HG02981 (cell line): ENCODE measurements at regions not wholly inside any gene's neighbourhood (a gene's known extent, or its start where the extent isn't known, plus 50 kb on each side); places are given as distances from the start of the nearest gene placed in this dataset.

Experiments
- ATAC-seq: cut with Tn5 transposase; IDR thresholded peaks from one replicate; pipeline ENCODE4 v1.9.1; 2021; ENCODE audit warnings: mild to moderate bottlenecking, moderate library complexity; ENCODE audit not compliant: unreplicated experiment

- no peak for ATAC-seq
Measured at GRCh38 chr19:32012886-32013631, 332.4 kb upstream of the ZNF507 start.

- ATAC-seq: no peak
Measured at GRCh38 chr19:32017176-32017953, 328.0 kb upstream of the ZNF507 start.

- no peak for ATAC-seq
Measured at GRCh38 chr19:32018014-32018413, 327.4 kb upstream of the ZNF507 start.

GRCh38 chr19:32020538-32020937, 324.9 kb upstream of the ZNF507 start:
- ATAC-seq: no peak

- no peak for ATAC-seq
Measured at GRCh38 chr19:32022044-32022640, 323.3 kb upstream of the ZNF507 start.

- ATAC-seq: no peak
Measured at GRCh38 chr19:32022731-32023563, 322.5 kb upstream of the ZNF507 start.

GRCh38 chr19:32023564-32023832, 321.9 kb upstream of the ZNF507 start:
- no peak for ATAC-seq

GRCh38 chr19:32029235-32029634, 316.2 kb upstream of the ZNF507 start:
- ATAC-seq: no peak

- no peak for ATAC-seq
Measured at GRCh38 chr19:32032561-32032960, 312.8 kb upstream of the ZNF507 start.

- no peak for ATAC-seq
Measured at GRCh38 chr19:32035626-32036025, 309.8 kb upstream of the ZNF507 start.

GRCh38 chr19:32038021-32038920, 307.1 kb upstream of the ZNF507 start:
- ATAC-seq: no peak

- no peak for ATAC-seq
Measured at GRCh38 chr19:32038961-32039360, 306.4 kb upstream of the ZNF507 start.

GRCh38 chr19:32039440-32039839, 306.0 kb upstream of the ZNF507 start:
- no peak for ATAC-seq

GRCh38 chr19:32040236-32040635, 305.2 kb upstream of the ZNF507 start:
- no peak for ATAC-seq

- ATAC-seq: no peak
Measured at GRCh38 chr19:32041681-32042292, 303.6 kb upstream of the ZNF507 start.

- ATAC-seq: no peak
Measured at GRCh38 chr19:32047788-32048187, 297.6 kb upstream of the ZNF507 start.

GRCh38 chr19:32053376-32053775, 292.0 kb upstream of the ZNF507 start:
- ATAC-seq: no peak

- no peak for ATAC-seq
Measured at GRCh38 chr19:32053861-32054260, 291.5 kb upstream of the ZNF507 start.

- no peak for ATAC-seq
Measured at GRCh38 chr19:32058131-32058530, 287.3 kb upstream of the ZNF507 start.

- ATAC-seq: no peak
Measured at GRCh38 chr19:32061315-32061714, 284.1 kb upstream of the ZNF507 start.
